ENCODE measurements at regions not wholly inside any gene's neighbourhood (a gene's known extent, or its start where the extent isn't known, plus 50 kb on each side); places are given as distances from the start of the nearest gene placed in this dataset.

GRCh38 chr6:92687278-92687677, 732.1 kb downstream of the EPHA7 start:
- TF ChIP-seq, protein P1, sequence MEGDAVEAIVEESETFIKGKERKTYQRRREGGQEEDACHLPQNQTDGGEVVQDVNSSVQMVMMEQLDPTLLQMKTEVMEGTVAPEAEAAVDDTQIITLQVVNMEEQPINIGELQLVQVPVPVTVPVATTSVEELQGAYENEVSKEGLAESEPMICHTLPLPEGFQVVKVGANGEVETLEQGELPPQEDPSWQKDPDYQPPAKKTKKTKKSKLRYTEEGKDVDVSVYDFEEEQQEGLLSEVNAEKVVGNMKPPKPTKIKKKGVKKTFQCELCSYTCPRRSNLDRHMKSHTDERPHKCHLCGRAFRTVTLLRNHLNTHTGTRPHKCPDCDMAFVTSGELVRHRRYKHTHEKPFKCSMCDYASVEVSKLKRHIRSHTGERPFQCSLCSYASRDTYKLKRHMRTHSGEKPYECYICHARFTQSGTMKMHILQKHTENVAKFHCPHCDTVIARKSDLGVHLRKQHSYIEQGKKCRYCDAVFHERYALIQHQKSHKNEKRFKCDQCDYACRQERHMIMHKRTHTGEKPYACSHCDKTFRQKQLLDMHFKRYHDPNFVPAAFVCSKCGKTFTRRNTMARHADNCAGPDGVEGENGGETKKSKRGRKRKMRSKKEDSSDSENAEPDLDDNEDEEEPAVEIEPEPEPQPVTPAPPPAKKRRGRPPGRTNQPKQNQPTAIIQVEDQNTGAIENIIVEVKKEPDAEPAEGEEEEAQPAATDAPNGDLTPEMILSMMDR (conservative IDR thresholded peaks at IDR 0.05; ENCODE audit: low read depth, low read length) = no peak
- TF ChIP-seq EZH2 (IDR thresholded peaks at IDR 0.05; ENCODE audit: borderline replicate concordance, low read depth, low read length, poor library complexity, severe bottlenecking) = no peak
- BruUV-seq (replicated peaks) = no TSS peak
- intact Hi-C loops (cut with micrococcal nuclease; ENCODE audit: unreplicated experiment) = no loop called here
- DNase-seq (ENCODE audit: low spot score) = no peak
- Histone ChIP-seq H3K27ac (ENCODE audit: low read depth, low read length, poor library complexity, severe bottlenecking) (no peak overlapping the region), H3K4me3 (ENCODE audit: low read depth, low read length, poor library complexity, severe bottlenecking) (no peak overlapping the region), H3K27me3 (replicated peaks; ENCODE audit: insufficient read depth, low read depth, low read length, poor library complexity) (no peaks in the 10 kb centered on the region), H3K4me1 (ENCODE audit: insufficient read depth, low read length, poor library complexity, severe bottlenecking) (no peaks in the 10 kb centered on the region), H3K36me3 (ENCODE audit: insufficient read depth, low read length, poor library complexity, severe bottlenecking) (no peaks in the 10 kb centered on the region), H3K9me3 (ENCODE audit: low read depth, low read length, poor library complexity, severe bottlenecking) (no peaks in the 10 kb centered on the region)
- CTCF ChIA-PET = no interaction called here
- POLR2A ChIA-PET (ENCODE audit: low non-redundant PET) = no interaction called here

DNA sequence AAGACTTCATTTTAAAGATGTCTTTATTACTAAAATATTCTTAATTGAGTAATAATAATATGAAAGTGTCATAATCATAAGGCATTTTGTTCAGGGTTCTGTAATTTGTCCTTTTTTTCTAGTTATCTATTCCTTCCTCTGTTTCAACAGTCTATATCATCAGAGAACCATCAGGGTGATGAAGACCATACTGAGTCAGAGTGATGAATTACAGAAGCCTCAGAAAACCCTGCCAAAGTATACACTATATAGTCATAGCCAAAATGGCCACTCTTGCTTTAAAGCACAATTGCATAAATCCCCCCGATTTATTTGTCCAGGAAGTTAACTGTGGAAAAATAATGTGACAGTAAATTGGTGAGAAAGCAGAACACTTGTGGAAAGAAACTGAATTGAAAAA, 735.0 kb downstream of the EPHA7 start:
- Histone ChIP-seq H3K27ac (ENCODE audit: low read depth, low read length, poor library complexity, severe bottlenecking) (no peak overlapping the region), H3K36me3 (ENCODE audit: insufficient read depth, low read length, poor library complexity, severe bottlenecking) (no peaks in the 10 kb centered on the region), H3K9me3 (ENCODE audit: low read depth, low read length, poor library complexity, severe bottlenecking) (no peaks in the 10 kb centered on the region), H3K4me3 (ENCODE audit: low read depth, low read length, poor library complexity, severe bottlenecking) (no peak overlapping the region), H3K4me1 (ENCODE audit: insufficient read depth, low read length, poor library complexity, severe bottlenecking) (no peaks in the 10 kb centered on the region), H3K27me3 (replicated peaks; ENCODE audit: insufficient read depth, low read depth, low read length, poor library complexity) (no peaks in the 10 kb centered on the region)
- TF ChIP-seq, protein P1 (conservative IDR thresholded peaks at IDR 0.05; ENCODE audit: low read depth, low read length) = no peak
- no peak for TF ChIP-seq EZH2 (IDR thresholded peaks at IDR 0.05; ENCODE audit: borderline replicate concordance, low read depth, low read length, poor library complexity, severe bottlenecking)
- no TSS peak for BruUV-seq (replicated peaks)
- intact Hi-C loops (cut with micrococcal nuclease; ENCODE audit: unreplicated experiment) = no loop called here
- no peak for DNase-seq (ENCODE audit: low spot score)
- ChIA-PET CTCF (no interaction called here), POLR2A (ENCODE audit: low non-redundant PET) (no interaction called here)

DNA sequence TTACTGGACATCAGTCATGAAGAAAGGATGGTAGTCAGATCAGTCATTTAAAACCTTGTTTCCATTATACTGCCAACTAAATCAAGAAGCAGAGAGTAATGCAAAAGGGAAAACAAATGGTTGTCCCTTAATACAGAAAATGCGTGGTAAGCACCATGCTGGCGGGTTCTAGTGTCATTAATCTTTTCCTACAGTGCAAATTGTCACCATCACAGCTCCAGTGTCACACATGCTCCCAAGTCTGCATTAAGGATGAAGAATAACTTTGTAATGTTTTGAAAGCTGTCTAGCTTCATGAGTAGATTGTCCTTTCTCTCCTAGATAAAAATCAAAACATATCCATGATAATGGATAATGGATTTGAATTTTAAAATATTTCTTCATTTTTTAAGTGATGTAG, 735.6 kb downstream of the EPHA7 start:
- H3K27me3 ChIP-seq (replicated peaks; ENCODE audit: insufficient read depth, low read depth, low read length, poor library complexity) = no peaks in the 10 kb centered on the region
- no peak overlapping the region for H3K27ac ChIP-seq (ENCODE audit: low read depth, low read length, poor library complexity, severe bottlenecking)
- no peak for TF ChIP-seq EZH2 (IDR thresholded peaks at IDR 0.05; ENCODE audit: borderline replicate concordance, low read depth, low read length, poor library complexity, severe bottlenecking)
- TF ChIP-seq, protein P1 (conservative IDR thresholded peaks at IDR 0.05; ENCODE audit: low read depth, low read length) = no peak
- no peak for DNase-seq (ENCODE audit: low spot score)
- no TSS peak for BruUV-seq (replicated peaks)
- intact Hi-C loops (cut with micrococcal nuclease; ENCODE audit: unreplicated experiment) = no loop called here
- H3K4me3 ChIP-seq (ENCODE audit: low read depth, low read length, poor library complexity, severe bottlenecking) = no peak overlapping the region
- H3K4me1 ChIP-seq (ENCODE audit: insufficient read depth, low read length, poor library complexity, severe bottlenecking) = no peaks in the 10 kb centered on the region
- no peaks in the 10 kb centered on the region for H3K36me3 ChIP-seq (ENCODE audit: insufficient read depth, low read length, poor library complexity, severe bottlenecking)
- ChIA-PET POLR2A (ENCODE audit: low non-redundant PET) (no interaction called here), CTCF (no interaction called here)
- no peaks in the 10 kb centered on the region for H3K9me3 ChIP-seq (ENCODE audit: low read depth, low read length, poor library complexity, severe bottlenecking)

All from A673 (cell line).